ENCODE measurements at regions not wholly inside any gene's neighbourhood (a gene's known extent, or its start where the extent isn't known, plus 50 kb on each side); places are given as distances from the start of the nearest gene placed in this dataset.

- no peaks in the 10 kb centered on the region for H3K9me3 ChIP-seq
- DNase-seq (ENCODE audit: low spot score) = no peak
- no peaks in the 10 kb centered on the region for H3K4me1 ChIP-seq (replicated peaks)
- WGBS = 74% methylated on average over 3 of the region's 3 CpGs
- no peaks in the 10 kb centered on the region for H3K36me3 ChIP-seq
- intact Hi-C loops (cut with DNase I) = no loop called here
- no peaks in the 10 kb centered on the region for H3K27me3 ChIP-seq (replicated peaks; ENCODE audit: insufficient read depth)
- no peak for TF ChIP-seq CTCF (IDR thresholded peaks at IDR 0.05)
- no peak for TF ChIP-seq POLR2A (IDR thresholded peaks at IDR 0.05)
- TF ChIP-seq POLR2AphosphoS5 (IDR thresholded peaks at IDR 0.05) = no peak
- H3K4me3 ChIP-seq = no peak overlapping the region
- H3K27ac ChIP-seq = no peak overlapping the region
These were observed 484.7 kb downstream of the ELAVL2 start for GRCh38 chr9:23341346-23341745.

DNA sequence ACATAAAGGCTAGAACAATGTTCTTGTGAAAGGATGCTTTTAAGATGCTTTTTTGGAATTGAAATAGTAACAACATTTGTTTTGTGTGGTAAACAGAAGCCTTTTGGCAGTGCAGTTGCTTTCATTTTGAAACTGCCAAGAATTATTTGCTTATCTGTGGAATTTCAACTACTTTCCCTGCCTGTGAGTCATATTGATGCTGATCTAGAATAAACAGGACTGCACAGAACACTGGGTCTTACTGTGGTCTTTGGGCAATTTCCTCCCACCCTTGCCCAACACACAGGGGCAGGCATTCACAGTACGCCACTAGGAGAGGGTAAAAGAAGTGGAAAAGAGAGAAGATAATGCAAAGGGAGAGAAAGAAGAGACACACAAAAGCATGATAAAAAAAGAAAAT is 483.7 kb downstream of the ELAVL2 start:
- Histone ChIP-seq H3K36me3 (no peaks in the 10 kb centered on the region), H3K27me3 (replicated peaks; ENCODE audit: insufficient read depth) (no peaks in the 10 kb centered on the region), H3K9me3 (no peaks in the 10 kb centered on the region), H3K27ac (no peak overlapping the region), H3K4me1 (replicated peaks) (no peaks in the 10 kb centered on the region), H3K4me3 (no peak overlapping the region)
- TF ChIP-seq CTCF (IDR thresholded peaks at IDR 0.05) (no peak), POLR2AphosphoS5 (IDR thresholded peaks at IDR 0.05) (no peak), POLR2A (IDR thresholded peaks at IDR 0.05) (no peak)
- DNase-seq (ENCODE audit: low spot score) = no peak
- WGBS = 24% methylated on average over 1 of the region's 1 CpG
- intact Hi-C loops (cut with DNase I) = no loop called here

- TF ChIP-seq CTCF (IDR thresholded peaks at IDR 0.05) = no peak
- TF ChIP-seq POLR2A (IDR thresholded peaks at IDR 0.05) = no peak
- no peak for TF ChIP-seq POLR2AphosphoS5 (IDR thresholded peaks at IDR 0.05)
- no peak overlapping the region for H3K4me3 ChIP-seq
- H3K9me3 ChIP-seq = no peaks in the 10 kb centered on the region
- H3K27me3 ChIP-seq (replicated peaks; ENCODE audit: insufficient read depth) = no peaks in the 10 kb centered on the region
- H3K4me1 ChIP-seq (replicated peaks) = no peaks in the 10 kb centered on the region
- H3K36me3 ChIP-seq = no peaks in the 10 kb centered on the region
- 68% methylated on average over 1 of the region's 1 CpG for WGBS
- no peak for DNase-seq (ENCODE audit: low spot score)
- intact Hi-C loops (cut with DNase I) = no loop called here
- no peak overlapping the region for H3K27ac ChIP-seq
These were observed 482.8 kb downstream of the ELAVL2 start for GRCh38 chr9:23343226-23343625.

DNA sequence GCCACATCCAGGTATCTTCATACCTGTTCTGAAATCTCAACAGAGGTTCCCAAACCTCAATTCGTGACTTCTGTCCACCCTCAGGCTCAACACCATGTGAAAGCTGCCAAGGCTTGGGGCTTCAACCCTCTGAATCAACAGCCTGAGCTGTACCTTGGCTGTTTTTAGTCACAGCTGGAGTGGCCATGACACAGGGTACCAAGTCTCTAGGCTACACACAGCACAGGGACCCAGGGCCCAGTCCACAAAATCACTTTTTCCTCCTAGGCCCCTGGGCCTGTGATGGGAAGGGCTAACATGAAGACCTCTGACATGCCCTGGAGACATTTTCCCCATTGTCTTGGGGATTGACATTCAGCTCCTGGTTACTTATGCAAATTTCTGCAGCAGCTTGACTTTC is 464.9 kb downstream of the ELAVL2 start:
- no peak for DNase-seq (ENCODE audit: low spot score)
- H3K36me3 ChIP-seq = no peaks in the 10 kb centered on the region
- no peaks in the 10 kb centered on the region for H3K4me1 ChIP-seq (replicated peaks)
- intact Hi-C loops (cut with DNase I) = loop anchor here (10.0 kb wide), 1 partner anchor 64 kb away; no protein-coding TSS in a partner anchor
- H3K27me3 ChIP-seq (replicated peaks; ENCODE audit: insufficient read depth) = no peaks in the 10 kb centered on the region
- H3K4me3 ChIP-seq = no peak overlapping the region
- H3K9me3 ChIP-seq = no peaks in the 10 kb centered on the region
- no peak overlapping the region for H3K27ac ChIP-seq
- WGBS = 56% methylated on average over 1 of the region's 1 CpG
- no peak for TF ChIP-seq POLR2AphosphoS5 (IDR thresholded peaks at IDR 0.05)
- TF ChIP-seq POLR2A (IDR thresholded peaks at IDR 0.05) = no peak
- TF ChIP-seq CTCF (IDR thresholded peaks at IDR 0.05) = no peak

DNA sequence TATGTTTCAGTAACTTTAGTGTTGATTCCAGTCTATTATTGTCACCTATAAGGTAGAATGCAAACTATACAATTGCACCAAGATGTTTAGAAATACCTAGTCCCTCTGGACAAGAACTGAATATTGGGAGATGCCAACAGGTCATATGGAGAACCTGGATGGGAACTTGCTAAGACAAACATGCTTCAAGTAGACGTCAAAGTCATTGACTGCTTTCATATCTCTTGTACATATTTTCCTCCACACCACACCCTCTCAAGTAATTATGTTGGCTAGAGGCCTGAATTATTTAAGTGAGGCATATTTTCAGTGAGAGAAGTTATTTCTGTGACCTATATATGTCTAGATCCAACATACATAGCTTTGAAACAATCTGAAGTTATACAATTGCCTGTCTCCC is 453.3 kb downstream of the ELAVL2 start:
- intact Hi-C loops (cut with DNase I) = no loop called here
- Histone ChIP-seq H3K36me3 (no peaks in the 10 kb centered on the region), H3K27ac (no peak overlapping the region), H3K4me3 (no peak overlapping the region), H3K27me3 (replicated peaks; ENCODE audit: insufficient read depth) (no peaks in the 10 kb centered on the region), H3K4me1 (replicated peaks) (no peaks in the 10 kb centered on the region), H3K9me3 (no peaks in the 10 kb centered on the region)
- TF ChIP-seq POLR2AphosphoS5 (IDR thresholded peaks at IDR 0.05) = no peak
- TF ChIP-seq POLR2A (IDR thresholded peaks at IDR 0.05) = no peak
- TF ChIP-seq CTCF (IDR thresholded peaks at IDR 0.05) = no peak
- DNase-seq (ENCODE audit: low spot score) = no peak
- WGBS = 47% methylated on average over 1 of the region's 1 CpG

Measured in prostate gland (tissue), 2 donors.